ENCODE measurements at regions not wholly inside any gene's neighbourhood (a gene's known extent, or its start where the extent isn't known, plus 50 kb on each side); places are given as distances from the start of the nearest gene placed in this dataset.

GRCh38 chr20:60269573-60270162 is 311.4 kb downstream of the CDH26 start:
- TF ChIP-seq EZH2 (IDR thresholded peaks at IDR 0.05; ENCODE audit: low read depth, low read length, severe bottlenecking) (no peak), YY1 (IDR thresholded peaks at IDR 0.05; ENCODE audit: low read depth, low read length) (no peak), CTCF (IDR thresholded peaks at IDR 0.05; ENCODE audit: control extremely low read depth in 1 of 3, insufficient read depth in 1 of 3, low read depth in 1 of 3, low read length in 3 of 3) (no peak), SRF (IDR thresholded peaks at IDR 0.05; ENCODE audit: low read depth, low read length) (no peak)

Data from H1 (cell line).